GM18951 (cell line): ENCODE measurements at regions not wholly inside any gene's neighbourhood (a gene's known extent, or its start where the extent isn't known, plus 50 kb on each side); places are given as distances from the start of the nearest gene placed in this dataset.

ENCODE experiments used
- POLR2A ChIP-seq: IDR thresholded peaks from 4 replicates; pipeline ENCODE4 v1.6.1; 2011; ENCODE audit warnings: mild to moderate bottlenecking; ENCODE audit not compliant: insufficient read length, insufficient read depth; ENCODE audit errors: extremely low read depth
- in situ Hi-C: fragments of 300-500 bp; cut with MboI; formaldehyde crosslinking; loops from one replicate; pipeline ENCODE4 v1.12.0; 2022; ENCODE audit warnings: low sequenced_read_pairs, mixed read lengths, inconsistent platforms; ENCODE audit not compliant: unreplicated experiment

- in situ Hi-C loops, result no loop called here
These were observed 354.7 kb upstream of the RBFOX1 start for GRCh38 chr16:6977916-6978315.

GRCh38 chr16:6977291-6977690, 355.4 kb upstream of the RBFOX1 start:
- no peak for TF ChIP-seq POLR2A
- in situ Hi-C loops, result no loop called here

More at GRCh38 chr16:6977916-6978315, 354.7 kb upstream of the RBFOX1 start:
- TF ChIP-seq POLR2A, result no peak

- TF ChIP-seq POLR2A, result no peak
- in situ Hi-C loops, result no loop called here
These were observed 355.9 kb upstream of the RBFOX1 start for GRCh38 chr16:6976716-6977115.

- TF ChIP-seq POLR2A, result no peak
- in situ Hi-C loops, result no loop called here
These were observed 362.3 kb upstream of the RBFOX1 start for GRCh38 chr16:6970171-6970857.

GRCh38 chr16:6969594-6969993, 363.1 kb upstream of the RBFOX1 start:
- in situ Hi-C loops, result no loop called here
- no peak for TF ChIP-seq POLR2A

GRCh38 chr16:6967796-6968320, 364.8 kb upstream of the RBFOX1 start:
- no peak for TF ChIP-seq POLR2A
- in situ Hi-C loops, result no loop called here

GRCh38 chr16:6966925-6967324, 365.7 kb upstream of the RBFOX1 start:
- TF ChIP-seq POLR2A, result no peak
- in situ Hi-C loops, result no loop called here

GRCh38 chr16:6964679-6965078, 368.0 kb upstream of the RBFOX1 start:
- TF ChIP-seq POLR2A, result no peak
- in situ Hi-C loops, result no loop called here

GRCh38 chr16:6961704-6962103, 370.9 kb upstream of the RBFOX1 start:
- in situ Hi-C loops, result no loop called here
- no peak for TF ChIP-seq POLR2A

- in situ Hi-C loops, result no loop called here
- no peak for TF ChIP-seq POLR2A
These were observed 374.5 kb upstream of the RBFOX1 start for GRCh38 chr16:6958184-6958583.

- no peak for TF ChIP-seq POLR2A
- in situ Hi-C loops, result no loop called here
These were observed 375.0 kb upstream of the RBFOX1 start for GRCh38 chr16:6957681-6958080.

GRCh38 chr16:6956511-6956910, 376.1 kb upstream of the RBFOX1 start:
- TF ChIP-seq POLR2A, result no peak
- in situ Hi-C loops, result no loop called here

GRCh38 chr16:6955303-6955702, 377.3 kb upstream of the RBFOX1 start:
- in situ Hi-C loops, result no loop called here
- no peak for TF ChIP-seq POLR2A

GRCh38 chr16:6949240-6949639, 383.4 kb upstream of the RBFOX1 start:
- no peak for TF ChIP-seq POLR2A
- in situ Hi-C loops, result no loop called here
